ENCODE measurements at regions not wholly inside any gene's neighbourhood (a gene's known extent, or its start where the extent isn't known, plus 50 kb on each side); places are given as distances from the start of the nearest gene placed in this dataset.

DNA sequence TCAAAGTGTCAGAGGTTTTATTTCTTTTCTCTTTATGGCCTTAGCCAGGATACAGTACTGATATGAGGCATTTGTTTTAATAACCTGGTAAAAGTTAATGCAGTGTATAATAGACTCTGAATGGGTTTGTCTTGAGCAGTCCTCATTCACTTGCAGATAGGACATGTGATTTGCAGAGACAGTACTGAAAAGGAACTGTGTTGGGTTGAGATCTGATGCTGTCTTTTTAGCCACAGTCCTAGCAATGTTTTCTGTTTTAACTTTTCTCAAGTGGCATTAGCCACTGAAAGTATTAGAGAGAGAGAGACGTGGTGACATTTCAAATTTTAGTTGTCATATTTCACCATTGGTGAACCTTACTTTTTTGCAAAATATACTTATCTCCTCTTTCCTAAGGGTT is 547.2 kb upstream of the MAN1A1 start:
- no TSS peak for BruUV-seq (replicated peaks)
- no peak for TF ChIP-seq EZH2 (IDR thresholded peaks at IDR 0.05; ENCODE audit: borderline replicate concordance, low read depth, low read length, poor library complexity, severe bottlenecking)
- no peak for DNase-seq (ENCODE audit: low spot score)
- ChIA-PET CTCF (no interaction called here), POLR2A (ENCODE audit: low non-redundant PET) (no interaction called here)
- H3K36me3 ChIP-seq (ENCODE audit: insufficient read depth, low read length, poor library complexity, severe bottlenecking): no peaks in the 10 kb centered on the region
- H3K4me1 ChIP-seq (ENCODE audit: insufficient read depth, low read length, poor library complexity, severe bottlenecking): no peaks in the 10 kb centered on the region
- H3K4me3 ChIP-seq (ENCODE audit: low read depth, low read length, poor library complexity, severe bottlenecking): no peak overlapping the region
- no peak overlapping the region for H3K27ac ChIP-seq (ENCODE audit: low read depth, low read length, poor library complexity, severe bottlenecking)
- intact Hi-C loops (cut with micrococcal nuclease; ENCODE audit: unreplicated experiment): no loop called here
- H3K9me3 ChIP-seq (ENCODE audit: low read depth, low read length, poor library complexity, severe bottlenecking): no peaks in the 10 kb centered on the region
- H3K27me3 ChIP-seq (replicated peaks; ENCODE audit: insufficient read depth, low read depth, low read length, poor library complexity): no peaks in the 10 kb centered on the region

DNA sequence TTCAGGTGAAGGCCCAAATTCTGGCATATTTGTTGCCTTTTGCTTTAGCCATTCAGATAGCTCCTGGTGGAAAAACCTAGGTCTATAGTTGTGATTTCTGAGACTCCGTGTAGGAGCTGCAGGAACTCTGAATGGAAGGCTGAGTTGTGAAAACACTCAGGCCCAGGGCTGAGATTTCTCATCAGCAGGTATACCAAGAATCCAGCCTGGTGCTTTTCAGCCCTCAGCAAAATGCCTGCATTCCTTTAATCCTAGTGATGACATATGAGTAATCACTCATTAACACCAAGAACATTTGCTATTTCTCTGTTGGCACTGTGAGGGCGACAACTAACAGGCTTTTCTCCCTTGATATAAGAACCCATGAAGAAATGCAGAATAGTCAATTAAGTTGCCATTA is 546.1 kb upstream of the MAN1A1 start:
- H3K27me3 ChIP-seq (replicated peaks; ENCODE audit: insufficient read depth, low read depth, low read length, poor library complexity): no peaks in the 10 kb centered on the region
- H3K36me3 ChIP-seq (ENCODE audit: insufficient read depth, low read length, poor library complexity, severe bottlenecking): no peaks in the 10 kb centered on the region
- POLR2A ChIA-PET (ENCODE audit: low non-redundant PET): no interaction called here
- no peak for DNase-seq (ENCODE audit: low spot score)
- no peak overlapping the region for H3K27ac ChIP-seq (ENCODE audit: low read depth, low read length, poor library complexity, severe bottlenecking)
- H3K4me1 ChIP-seq (ENCODE audit: insufficient read depth, low read length, poor library complexity, severe bottlenecking): no peaks in the 10 kb centered on the region
- no TSS peak for BruUV-seq (replicated peaks)
- no peaks in the 10 kb centered on the region for H3K9me3 ChIP-seq (ENCODE audit: low read depth, low read length, poor library complexity, severe bottlenecking)
- no peak overlapping the region for H3K4me3 ChIP-seq (ENCODE audit: low read depth, low read length, poor library complexity, severe bottlenecking)
- intact Hi-C loops (cut with micrococcal nuclease; ENCODE audit: unreplicated experiment): no loop called here
- CTCF ChIA-PET: no interaction called here
- TF ChIP-seq CTCF (conservative IDR thresholded peaks at IDR 0.05; ENCODE audit: low read depth, low read length) (no peak), EZH2 (IDR thresholded peaks at IDR 0.05; ENCODE audit: borderline replicate concordance, low read depth, low read length, poor library complexity, severe bottlenecking) (no peak)

- DNase-seq (ENCODE audit: low spot score): no peak
- TF ChIP-seq EZH2 (IDR thresholded peaks at IDR 0.05; ENCODE audit: borderline replicate concordance, low read depth, low read length, poor library complexity, severe bottlenecking) (no peak), CTCF (conservative IDR thresholded peaks at IDR 0.05; ENCODE audit: low read depth, low read length) (no peak)
- Histone ChIP-seq H3K4me1 (ENCODE audit: insufficient read depth, low read length, poor library complexity, severe bottlenecking) (no peaks in the 10 kb centered on the region), H3K9me3 (ENCODE audit: low read depth, low read length, poor library complexity, severe bottlenecking) (no peaks in the 10 kb centered on the region), H3K36me3 (ENCODE audit: insufficient read depth, low read length, poor library complexity, severe bottlenecking) (no peaks in the 10 kb centered on the region), H3K4me3 (ENCODE audit: low read depth, low read length, poor library complexity, severe bottlenecking) (no peak overlapping the region), H3K27me3 (replicated peaks; ENCODE audit: insufficient read depth, low read depth, low read length, poor library complexity) (no peaks in the 10 kb centered on the region), H3K27ac (ENCODE audit: low read depth, low read length, poor library complexity, severe bottlenecking) (no peak overlapping the region)
- ChIA-PET CTCF (no interaction called here), POLR2A (ENCODE audit: low non-redundant PET) (no interaction called here)
- no TSS peak for BruUV-seq (replicated peaks)
- intact Hi-C loops (cut with micrococcal nuclease; ENCODE audit: unreplicated experiment): no loop called here
These were observed 545.2 kb upstream of the MAN1A1 start for GRCh38 chr6:119894811-119895210.

GRCh38 chr6:119891644-119892043 is 542.1 kb upstream of the MAN1A1 start:
- Histone ChIP-seq H3K36me3 (ENCODE audit: insufficient read depth, low read length, poor library complexity, severe bottlenecking) (no peaks in the 10 kb centered on the region), H3K27ac (ENCODE audit: low read depth, low read length, poor library complexity, severe bottlenecking) (no peak overlapping the region), H3K4me1 (ENCODE audit: insufficient read depth, low read length, poor library complexity, severe bottlenecking) (no peaks in the 10 kb centered on the region), H3K9me3 (ENCODE audit: low read depth, low read length, poor library complexity, severe bottlenecking) (no peaks in the 10 kb centered on the region), H3K4me3 (ENCODE audit: low read depth, low read length, poor library complexity, severe bottlenecking) (no peak overlapping the region), H3K27me3 (replicated peaks; ENCODE audit: insufficient read depth, low read depth, low read length, poor library complexity) (no peaks in the 10 kb centered on the region)
- no TSS peak for BruUV-seq (replicated peaks)
- ChIA-PET POLR2A (ENCODE audit: low non-redundant PET) (no interaction called here), CTCF (no interaction called here)
- TF ChIP-seq EZH2 (IDR thresholded peaks at IDR 0.05; ENCODE audit: borderline replicate concordance, low read depth, low read length, poor library complexity, severe bottlenecking): no peak
- no peak for TF ChIP-seq CTCF (conservative IDR thresholded peaks at IDR 0.05; ENCODE audit: low read depth, low read length)
- DNase-seq (ENCODE audit: low spot score): no peak
- intact Hi-C loops (cut with micrococcal nuclease; ENCODE audit: unreplicated experiment): no loop called here
